C4-2B (cell line): ENCODE measurements at regions not wholly inside any gene's neighbourhood (a gene's known extent, or its start where the extent isn't known, plus 50 kb on each side); places are given as distances from the start of the nearest gene placed in this dataset.

Experiments used
- H3K27ac ChIP-seq: fragments of 450-650 bp; 2 replicates; pipeline ENCODE4 v1.5.1; 2017
- CTCF ChIP-seq: fragments of 450-650 bp; conservative IDR thresholded peaks from 2 replicates; pipeline ENCODE4 v1.5.1; 2017; ENCODE audit warnings: mild to moderate bottlenecking
- ZFX ChIP-seq: fragments of 450-650 bp; IDR thresholded peaks from 2 replicates; pipeline ENCODE4 v1.6.1; 2017

- no peak for TF ChIP-seq ZFX
- no peak for TF ChIP-seq CTCF
- no peak overlapping the region for H3K27ac ChIP-seq
Measured at GRCh38 chrX:6793000-6793399, 258.1 kb upstream of the VCX3A start.

GRCh38 chrX:6783912-6784311 is 249.0 kb upstream of the VCX3A start:
- no peak for TF ChIP-seq ZFX
- TF ChIP-seq CTCF: no peak
- no peak overlapping the region for H3K27ac ChIP-seq

- TF ChIP-seq ZFX: no peak
- no peak for TF ChIP-seq CTCF
- H3K27ac ChIP-seq: no peak overlapping the region
Measured at GRCh38 chrX:6782831-6783230, 247.9 kb upstream of the VCX3A start.

- TF ChIP-seq CTCF (no peak), ZFX (no peak)
- H3K27ac ChIP-seq: no peak overlapping the region
Measured at GRCh38 chrX:6778544-6779503, 243.9 kb upstream of the VCX3A start.

- TF ChIP-seq CTCF (no peak), ZFX (no peak)
- no peak overlapping the region for H3K27ac ChIP-seq
Measured at GRCh38 chrX:6777238-6778002, 242.5 kb upstream of the VCX3A start.

GRCh38 chrX:6770936-6771335 is 236.0 kb upstream of the VCX3A start:
- H3K27ac ChIP-seq: no peak overlapping the region
- TF ChIP-seq ZFX (no peak), CTCF (no peak)

- no peak for TF ChIP-seq ZFX
- TF ChIP-seq CTCF: no peak
- H3K27ac ChIP-seq: no peak overlapping the region
Measured at GRCh38 chrX:6768881-6769280, 234.0 kb upstream of the VCX3A start.
